ENCODE measurements at regions not wholly inside any gene's neighbourhood (a gene's known extent, or its start where the extent isn't known, plus 50 kb on each side); places are given as distances from the start of the nearest gene placed in this dataset.

GRCh38 chr7:31171216-31171785 lies 119.2 kb downstream of the ADCYAP1R1 start:
- no peak for DNase-seq (ENCODE audit: low read depth in 1 of 2, low spot score in 1 of 2)
- TF ChIP-seq POLR2AphosphoS5 (IDR thresholded peaks at IDR 0.05; ENCODE audit: low read depth) = no peak
- no peak for TF ChIP-seq GABPA (IDR thresholded peaks at IDR 0.05; ENCODE audit: low read depth)
- TF ChIP-seq, protein P1, sequence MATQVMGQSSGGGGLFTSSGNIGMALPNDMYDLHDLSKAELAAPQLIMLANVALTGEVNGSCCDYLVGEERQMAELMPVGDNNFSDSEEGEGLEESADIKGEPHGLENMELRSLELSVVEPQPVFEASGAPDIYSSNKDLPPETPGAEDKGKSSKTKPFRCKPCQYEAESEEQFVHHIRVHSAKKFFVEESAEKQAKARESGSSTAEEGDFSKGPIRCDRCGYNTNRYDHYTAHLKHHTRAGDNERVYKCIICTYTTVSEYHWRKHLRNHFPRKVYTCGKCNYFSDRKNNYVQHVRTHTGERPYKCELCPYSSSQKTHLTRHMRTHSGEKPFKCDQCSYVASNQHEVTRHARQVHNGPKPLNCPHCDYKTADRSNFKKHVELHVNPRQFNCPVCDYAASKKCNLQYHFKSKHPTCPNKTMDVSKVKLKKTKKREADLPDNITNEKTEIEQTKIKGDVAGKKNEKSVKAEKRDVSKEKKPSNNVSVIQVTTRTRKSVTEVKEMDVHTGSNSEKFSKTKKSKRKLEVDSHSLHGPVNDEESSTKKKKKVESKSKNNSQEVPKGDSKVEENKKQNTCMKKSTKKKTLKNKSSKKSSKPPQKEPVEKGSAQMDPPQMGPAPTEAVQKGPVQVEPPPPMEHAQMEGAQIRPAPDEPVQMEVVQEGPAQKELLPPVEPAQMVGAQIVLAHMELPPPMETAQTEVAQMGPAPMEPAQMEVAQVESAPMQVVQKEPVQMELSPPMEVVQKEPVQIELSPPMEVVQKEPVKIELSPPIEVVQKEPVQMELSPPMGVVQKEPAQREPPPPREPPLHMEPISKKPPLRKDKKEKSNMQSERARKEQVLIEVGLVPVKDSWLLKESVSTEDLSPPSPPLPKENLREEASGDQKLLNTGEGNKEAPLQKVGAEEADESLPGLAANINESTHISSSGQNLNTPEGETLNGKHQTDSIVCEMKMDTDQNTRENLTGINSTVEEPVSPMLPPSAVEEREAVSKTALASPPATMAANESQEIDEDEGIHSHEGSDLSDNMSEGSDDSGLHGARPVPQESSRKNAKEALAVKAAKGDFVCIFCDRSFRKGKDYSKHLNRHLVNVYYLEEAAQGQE (IDR thresholded peaks at IDR 0.05; ENCODE audit: insufficient replicate concordance, low read depth) = no peak
- no peak for TF ChIP-seq SPI1 (IDR thresholded peaks at IDR 0.05; ENCODE audit: borderline replicate concordance, low read depth)
- TF ChIP-seq, protein P2, sequence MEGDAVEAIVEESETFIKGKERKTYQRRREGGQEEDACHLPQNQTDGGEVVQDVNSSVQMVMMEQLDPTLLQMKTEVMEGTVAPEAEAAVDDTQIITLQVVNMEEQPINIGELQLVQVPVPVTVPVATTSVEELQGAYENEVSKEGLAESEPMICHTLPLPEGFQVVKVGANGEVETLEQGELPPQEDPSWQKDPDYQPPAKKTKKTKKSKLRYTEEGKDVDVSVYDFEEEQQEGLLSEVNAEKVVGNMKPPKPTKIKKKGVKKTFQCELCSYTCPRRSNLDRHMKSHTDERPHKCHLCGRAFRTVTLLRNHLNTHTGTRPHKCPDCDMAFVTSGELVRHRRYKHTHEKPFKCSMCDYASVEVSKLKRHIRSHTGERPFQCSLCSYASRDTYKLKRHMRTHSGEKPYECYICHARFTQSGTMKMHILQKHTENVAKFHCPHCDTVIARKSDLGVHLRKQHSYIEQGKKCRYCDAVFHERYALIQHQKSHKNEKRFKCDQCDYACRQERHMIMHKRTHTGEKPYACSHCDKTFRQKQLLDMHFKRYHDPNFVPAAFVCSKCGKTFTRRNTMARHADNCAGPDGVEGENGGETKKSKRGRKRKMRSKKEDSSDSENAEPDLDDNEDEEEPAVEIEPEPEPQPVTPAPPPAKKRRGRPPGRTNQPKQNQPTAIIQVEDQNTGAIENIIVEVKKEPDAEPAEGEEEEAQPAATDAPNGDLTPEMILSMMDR (IDR thresholded peaks at IDR 0.05; ENCODE audit: insufficient read depth, low read length) = no peak
- peaks cover 3% of the 10 kb centered on the region for H3K27me3 ChIP-seq (ENCODE audit: insufficient read depth, poor library complexity, severe bottlenecking)
- no peak overlapping the region for H3K4me3 ChIP-seq (replicated peaks; ENCODE audit: insufficient read depth, low read length)
- no peak overlapping the region for H3K27ac ChIP-seq (replicated peaks)

Measured in HL-60 (cell line).